ENCODE measurements at regions not wholly inside any gene's neighbourhood (a gene's known extent, or its start where the extent isn't known, plus 50 kb on each side); places are given as distances from the start of the nearest gene placed in this dataset.

DNA sequence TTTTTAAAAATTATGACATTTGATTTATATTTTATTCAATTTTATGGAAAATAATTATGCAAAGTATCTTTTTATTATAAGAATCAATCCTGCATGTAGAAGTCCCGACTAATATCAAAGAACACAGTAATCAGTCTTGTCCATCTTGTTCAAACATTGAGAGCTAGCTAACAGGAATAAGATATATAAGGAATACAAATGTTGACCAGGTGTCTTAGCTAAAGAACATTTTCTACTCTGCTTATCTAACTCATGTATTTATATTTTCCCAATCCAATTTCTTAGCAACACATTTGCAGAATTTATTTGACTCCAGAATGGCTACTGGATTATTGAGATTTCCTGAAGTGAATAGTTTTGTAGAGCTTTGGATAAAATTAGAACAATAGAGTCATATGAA lies 61.5 kb upstream of the NR3C2 start:
- TF ChIP-seq POLR2AphosphoS5 (IDR thresholded peaks at IDR 0.05; ENCODE audit: low read depth, low read length) (no peak), POLR2A (IDR thresholded peaks at IDR 0.05; ENCODE audit: low read depth, low read length) (no peak), TAF1 (IDR thresholded peaks at IDR 0.05; ENCODE audit: low read depth, low read length) (no peak)
